HepG2 (cell line): ENCODE measurements at regions not wholly inside any gene's neighbourhood (a gene's known extent, or its start where the extent isn't known, plus 50 kb on each side); places are given as distances from the start of the nearest gene placed in this dataset.

Experiments used
- EZH2 ChIP-seq: conservative IDR thresholded peaks from 2 replicates; pipeline ENCODE4 v1.6.1; 2012; ENCODE audit warnings: mild to moderate bottlenecking, low read depth, low read length, moderate library complexity
- HMG20B ChIP-seq: conservative IDR thresholded peaks from 2 replicates; pipeline ENCODE4 v1.6.1; 2016; ENCODE audit warnings: missing genetic modification reagents, missing compliant biosample characterization
- MEF2D ChIP-seq: sonication (generic); formaldehyde crosslinking; IDR thresholded peaks from 2 replicates; pipeline ENCODE4 v1.5.1; 2020; ENCODE audit warnings: mild to moderate bottlenecking, missing genetic modification reagents
- NR2F2 ChIP-seq: IDR thresholded peaks from 2 replicates; pipeline ENCODE4 v1.6.1; 2012; ENCODE audit warnings: low read depth, inconsistent platforms, borderline replicate concordance
- RAD51 ChIP-seq: fragments of 450-650 bp; IDR thresholded peaks from 2 replicates; pipeline ENCODE4 v1.6.1; 2016; ENCODE audit warnings: borderline replicate concordance
- SALL2 ChIP-seq: sonication (generic); formaldehyde crosslinking; IDR thresholded peaks from 2 replicates; pipeline ENCODE4 v1.8.1; 2023; ENCODE audit warnings: mild to moderate bottlenecking, missing genetic modification reagents, inconsistent platforms
- SIN3A ChIP-seq: IDR thresholded peaks from 2 replicates; pipeline ENCODE4 v1.6.1; 2011; ENCODE audit warnings: low read depth, mild to moderate bottlenecking, control low read depth, low read length, borderline replicate concordance
- ZMAT3 ChIP-seq: sonication (generic); formaldehyde crosslinking; conservative IDR thresholded peaks from 2 replicates; pipeline ENCODE4 v1.7.0; 2021; ENCODE audit warnings: missing genetic modification reagents
- ZMYM3 ChIP-seq: sonication (generic); formaldehyde crosslinking; IDR thresholded peaks from 2 replicates; pipeline ENCODE4 v1.5.1; 2020; ENCODE audit warnings: mild to moderate bottlenecking, missing genetic modification reagents
- ZNF557 ChIP-seq: sonication (generic); formaldehyde crosslinking; IDR thresholded peaks from 2 replicates; pipeline ENCODE4 v1.4.0; 2020; ENCODE audit warnings: missing genetic modification reagents
- ZNF747 ChIP-seq: sonication (generic); formaldehyde crosslinking; IDR thresholded peaks from 2 replicates; pipeline ENCODE4 v1.8.1; 2023; ENCODE audit warnings: missing genetic modification reagents, mild to moderate bottlenecking, borderline replicate concordance
- TF ChIP-seq, protein P1 (sequence below): sonication (generic); formaldehyde crosslinking; IDR thresholded peaks from 2 replicates; pipeline ENCODE4 v1.4.0; 2020; ENCODE audit warnings: missing genetic modification reagents
- TF ChIP-seq, protein P2 (sequence below), 2 experiments: sonication (generic) in 1 of 2; formaldehyde crosslinking in 1 of 2; IDR thresholded peaks; 2 replicates each; pipeline versions ENCODE4 v1.5.1 to v1.6.1; 2011 to 2020; ENCODE audit warnings: borderline replicate concordance in 1 of 2, low read depth in 1 of 2, low read length in 1 of 2, mild to moderate bottlenecking in 1 of 2, missing genetic modification reagents in 1 of 2, moderate library complexity in 1 of 2
- TF ChIP-seq, protein P3 (sequence below): sonication (generic); formaldehyde crosslinking; IDR thresholded peaks from 2 replicates; pipeline ENCODE4 v1.5.0; 2020; ENCODE audit warnings: mild to moderate bottlenecking, missing genetic modification reagents, moderate library complexity

DNA sequence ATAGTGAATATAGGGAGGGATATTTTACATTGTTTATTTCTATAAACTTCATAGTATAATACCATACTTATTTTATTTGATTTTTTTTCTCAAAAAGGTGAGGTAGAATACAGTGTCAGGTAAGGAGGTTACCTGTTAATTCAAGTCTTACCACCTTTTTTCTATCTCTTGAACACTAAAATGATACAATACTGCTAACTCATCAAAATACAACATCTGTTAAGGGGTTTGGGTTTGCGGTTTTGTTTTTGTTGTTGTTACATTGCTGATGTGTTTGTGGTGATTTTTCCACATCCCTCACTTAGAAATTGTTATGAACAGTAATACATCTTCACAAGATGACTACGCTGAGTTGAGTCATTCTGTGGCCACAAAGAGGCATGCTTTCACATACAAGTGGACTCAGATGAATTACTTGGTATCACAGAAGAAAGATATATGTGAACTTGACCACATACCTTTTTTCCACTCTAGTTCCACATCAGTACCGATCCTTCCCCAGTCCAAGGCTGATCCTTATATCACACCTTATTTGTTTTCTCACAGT lies 139.4 kb upstream of the ID4 start:
- TF ChIP-seq ZNF747 (CRISPR knock-in tag) (no peak), SALL2 (CRISPR knock-in tag) (no peak), ZNF557 (CRISPR knock-in tag) (no peak), HMG20B (no peak), MEF2D (CRISPR knock-in tag) (no peak), ZMAT3 (CRISPR knock-in tag) (no peak), ZMYM3 (CRISPR knock-in tag) (no peak), RAD51 (no peak), NR2F2 (no peak), SIN3A (no peak), EZH2 (no peak)
- TF ChIP-seq, protein P1, sequence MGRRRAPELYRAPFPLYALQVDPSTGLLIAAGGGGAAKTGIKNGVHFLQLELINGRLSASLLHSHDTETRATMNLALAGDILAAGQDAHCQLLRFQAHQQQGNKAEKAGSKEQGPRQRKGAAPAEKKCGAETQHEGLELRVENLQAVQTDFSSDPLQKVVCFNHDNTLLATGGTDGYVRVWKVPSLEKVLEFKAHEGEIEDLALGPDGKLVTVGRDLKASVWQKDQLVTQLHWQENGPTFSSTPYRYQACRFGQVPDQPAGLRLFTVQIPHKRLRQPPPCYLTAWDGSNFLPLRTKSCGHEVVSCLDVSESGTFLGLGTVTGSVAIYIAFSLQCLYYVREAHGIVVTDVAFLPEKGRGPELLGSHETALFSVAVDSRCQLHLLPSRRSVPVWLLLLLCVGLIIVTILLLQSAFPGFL (CRISPR knock-in tag): no peak
- TF ChIP-seq, protein P2, sequence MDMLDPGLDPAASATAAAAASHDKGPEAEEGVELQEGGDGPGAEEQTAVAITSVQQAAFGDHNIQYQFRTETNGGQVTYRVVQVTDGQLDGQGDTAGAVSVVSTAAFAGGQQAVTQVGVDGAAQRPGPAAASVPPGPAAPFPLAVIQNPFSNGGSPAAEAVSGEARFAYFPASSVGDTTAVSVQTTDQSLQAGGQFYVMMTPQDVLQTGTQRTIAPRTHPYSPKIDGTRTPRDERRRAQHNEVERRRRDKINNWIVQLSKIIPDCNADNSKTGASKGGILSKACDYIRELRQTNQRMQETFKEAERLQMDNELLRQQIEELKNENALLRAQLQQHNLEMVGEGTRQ (IDR thresholded peaks at IDR 0.05; ENCODE audit: low read depth, low read length): no peak
- TF ChIP-seq, protein P2 (CRISPR knock-in tag; IDR thresholded peaks at IDR 0.05; ENCODE audit: borderline replicate concordance): no peak
- TF ChIP-seq, protein P3, sequence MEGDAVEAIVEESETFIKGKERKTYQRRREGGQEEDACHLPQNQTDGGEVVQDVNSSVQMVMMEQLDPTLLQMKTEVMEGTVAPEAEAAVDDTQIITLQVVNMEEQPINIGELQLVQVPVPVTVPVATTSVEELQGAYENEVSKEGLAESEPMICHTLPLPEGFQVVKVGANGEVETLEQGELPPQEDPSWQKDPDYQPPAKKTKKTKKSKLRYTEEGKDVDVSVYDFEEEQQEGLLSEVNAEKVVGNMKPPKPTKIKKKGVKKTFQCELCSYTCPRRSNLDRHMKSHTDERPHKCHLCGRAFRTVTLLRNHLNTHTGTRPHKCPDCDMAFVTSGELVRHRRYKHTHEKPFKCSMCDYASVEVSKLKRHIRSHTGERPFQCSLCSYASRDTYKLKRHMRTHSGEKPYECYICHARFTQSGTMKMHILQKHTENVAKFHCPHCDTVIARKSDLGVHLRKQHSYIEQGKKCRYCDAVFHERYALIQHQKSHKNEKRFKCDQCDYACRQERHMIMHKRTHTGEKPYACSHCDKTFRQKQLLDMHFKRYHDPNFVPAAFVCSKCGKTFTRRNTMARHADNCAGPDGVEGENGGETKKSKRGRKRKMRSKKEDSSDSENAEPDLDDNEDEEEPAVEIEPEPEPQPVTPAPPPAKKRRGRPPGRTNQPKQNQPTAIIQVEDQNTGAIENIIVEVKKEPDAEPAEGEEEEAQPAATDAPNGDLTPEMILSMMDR (CRISPR knock-in tag): no peak
